ENCODE measurements at regions not wholly inside any gene's neighbourhood (a gene's known extent, or its start where the extent isn't known, plus 50 kb on each side); places are given as distances from the start of the nearest gene placed in this dataset.

- no peak for DNase-seq
These were observed 155.0 kb upstream of the TMPO start for GRCh38 chr12:98360401-98360800.

DNA sequence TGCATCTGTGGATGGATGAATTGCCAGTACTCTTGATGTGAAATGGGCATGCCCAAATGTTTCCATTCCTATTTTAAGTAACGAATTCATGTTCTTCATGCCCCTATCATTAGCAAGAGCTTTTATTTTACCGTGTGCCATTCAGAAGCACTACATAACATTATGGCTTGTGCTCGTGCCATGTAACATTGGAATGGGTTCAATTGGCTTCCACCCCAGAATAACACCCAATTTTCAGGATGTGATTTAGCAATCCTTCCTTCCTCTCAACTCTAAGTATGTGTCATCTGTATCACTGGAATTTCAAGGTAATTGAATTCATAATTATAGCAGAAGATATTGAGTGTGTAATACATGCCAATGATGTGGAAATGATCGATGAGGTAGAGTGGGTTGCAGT lies 145.8 kb upstream of the TMPO start:
- DNase-seq, result no peak

GRCh38 chr12:98370976-98371375 lies 144.4 kb upstream of the TMPO start:
- no peak for DNase-seq

- DNase-seq, result no peak
These were observed 144.0 kb upstream of the TMPO start for GRCh38 chr12:98371419-98371818.

GRCh38 chr12:98372340-98373024 lies 142.9 kb upstream of the TMPO start:
- DNase-seq, result no peak

- peak; percentile 55 for DNase-seq
These were observed 142.3 kb upstream of the TMPO start for GRCh38 chr12:98373025-98373554.

DNA sequence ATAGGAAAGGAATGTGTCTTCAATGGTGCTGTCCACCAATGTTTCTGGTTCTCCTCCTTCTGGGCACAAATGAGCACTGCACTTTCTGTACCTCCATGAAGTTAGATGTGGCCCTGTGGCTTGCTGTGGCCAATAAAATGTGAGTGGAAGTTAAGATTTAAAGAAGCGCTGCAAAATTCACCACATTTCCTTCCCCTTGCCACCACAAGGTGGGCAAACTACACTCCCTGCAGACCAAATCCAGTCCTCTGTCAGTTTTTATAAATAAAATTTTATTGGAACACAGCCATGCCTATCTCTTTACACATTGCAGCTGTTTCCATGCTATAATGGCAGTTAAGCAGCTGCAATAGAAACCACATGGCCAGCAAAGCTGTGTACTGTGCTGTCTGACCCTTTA lies 141.4 kb upstream of the TMPO start:
- no peak for DNase-seq

GRCh38 chr12:98379106-98379505 lies 136.3 kb upstream of the TMPO start:
- no peak for DNase-seq

DNA sequence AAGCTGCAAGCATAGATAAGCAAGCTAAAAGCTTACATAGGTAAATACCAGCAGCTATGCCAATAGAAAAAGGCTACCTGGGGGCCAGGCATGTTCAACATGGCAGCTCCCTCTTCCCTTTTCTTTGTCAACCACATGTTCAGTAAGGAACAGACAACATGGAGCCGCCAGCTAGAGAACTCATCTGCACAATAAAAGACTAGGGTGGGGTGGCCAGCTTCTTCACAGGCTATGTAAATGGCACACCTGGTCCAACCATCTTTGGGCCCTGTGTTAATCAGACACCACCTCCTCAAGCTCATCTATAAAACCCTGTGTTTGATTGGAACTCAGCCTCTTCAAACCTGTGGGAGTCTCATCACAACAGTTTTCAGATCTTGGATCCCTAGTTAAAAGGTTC lies 129.7 kb upstream of the TMPO start:
- DNase-seq, result no peak

DNA sequence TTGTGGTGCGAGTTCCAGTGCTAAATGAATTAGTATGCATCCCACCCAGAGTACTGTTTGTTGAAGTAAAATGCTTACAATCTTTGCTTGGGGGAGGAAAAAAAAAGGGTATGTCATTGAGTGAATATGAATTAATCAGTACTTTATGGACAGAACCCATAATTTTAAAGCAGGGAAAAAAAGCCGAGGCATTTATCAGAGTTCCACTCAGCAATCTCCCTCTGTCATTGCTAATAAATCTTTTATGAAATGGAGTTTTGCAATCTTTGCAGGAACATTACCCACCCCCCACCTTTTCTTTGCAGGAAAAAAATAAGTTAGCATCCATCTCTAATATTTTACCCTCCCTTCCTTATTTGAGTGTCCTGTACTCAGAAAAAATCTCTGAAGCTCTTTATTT lies 127.9 kb upstream of the TMPO start:
- no peak for DNase-seq

DNA sequence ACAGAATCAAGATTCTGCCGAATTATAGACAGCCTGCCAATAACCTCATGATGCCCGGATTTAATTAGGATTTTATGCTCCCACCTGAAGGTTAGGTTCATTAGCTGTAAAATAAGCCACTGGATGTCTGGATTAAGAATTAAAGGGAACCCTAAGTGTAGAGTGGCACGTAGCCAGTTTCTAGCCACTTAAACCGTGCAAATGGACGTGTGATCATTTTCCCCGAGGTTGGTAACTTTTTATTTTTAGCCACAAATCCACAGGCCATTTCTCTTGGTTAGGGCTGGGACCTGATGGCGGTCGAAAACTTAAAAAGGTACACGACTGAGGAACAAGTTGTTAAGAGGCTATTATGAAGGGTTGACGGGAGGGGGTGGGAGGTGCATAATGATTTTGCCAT lies 127.3 kb upstream of the TMPO start:
- no peak for DNase-seq

GRCh38 chr12:98389593-98389992 lies 125.8 kb upstream of the TMPO start:
- no peak for DNase-seq

DNA sequence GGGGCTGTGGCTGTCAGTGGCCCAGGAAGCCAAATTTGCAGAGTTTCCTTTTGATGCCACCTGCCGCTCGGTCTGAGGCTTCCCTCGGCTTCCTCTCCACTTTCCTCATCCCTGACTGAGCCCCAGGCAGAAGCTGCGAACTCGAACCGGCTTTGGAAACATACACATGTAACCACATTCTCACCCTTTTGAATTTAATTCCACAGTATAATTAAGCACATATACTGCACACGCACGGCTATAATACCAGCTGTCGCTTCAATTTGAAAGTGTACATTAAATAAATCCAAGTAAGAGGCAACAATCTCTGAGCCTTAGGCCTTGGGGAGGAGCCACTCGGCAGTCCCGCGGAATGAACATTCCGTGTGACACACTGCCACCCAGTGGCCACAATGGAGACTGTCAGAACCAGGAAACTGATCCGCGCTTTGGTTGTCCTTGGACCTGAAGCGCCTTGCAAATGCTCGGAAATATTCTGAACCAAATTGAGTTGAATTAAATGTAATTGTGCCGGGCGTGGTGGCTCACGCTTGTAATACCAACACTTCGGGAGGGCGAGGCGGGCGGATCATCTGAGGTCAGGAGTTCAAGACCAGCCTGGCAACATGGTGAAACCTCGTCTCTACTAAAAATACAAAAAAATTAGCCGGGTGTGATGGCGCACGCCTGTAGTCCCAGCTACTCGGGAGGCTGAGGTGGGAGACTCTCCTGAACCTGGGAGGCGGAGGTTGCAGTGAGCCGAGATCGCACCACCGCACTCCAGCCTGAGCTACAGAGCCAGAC lies 117.9 kb upstream of the TMPO start:
- DNase-seq, result peak; percentile 89

DNA sequence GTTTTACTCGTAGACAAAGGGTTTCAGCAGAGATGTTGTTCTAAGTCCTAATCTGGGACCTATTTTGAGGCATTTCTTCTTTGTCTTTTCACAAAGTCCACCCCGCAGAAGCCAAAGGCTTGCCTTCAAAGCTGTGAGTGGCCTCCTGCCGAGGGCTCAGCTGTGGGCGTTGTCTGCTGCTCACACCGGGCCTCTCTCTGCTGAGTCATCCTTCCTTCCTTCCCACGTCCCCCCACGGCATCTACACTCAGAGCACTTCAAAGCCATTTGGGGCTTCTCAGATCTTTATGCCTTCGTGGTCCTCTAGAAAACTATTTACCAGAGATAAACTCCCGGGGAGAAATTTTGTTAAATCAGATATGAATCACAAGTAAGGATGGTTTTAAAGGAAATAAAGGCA lies 115.9 kb upstream of the TMPO start:
- no peak for DNase-seq

DNA sequence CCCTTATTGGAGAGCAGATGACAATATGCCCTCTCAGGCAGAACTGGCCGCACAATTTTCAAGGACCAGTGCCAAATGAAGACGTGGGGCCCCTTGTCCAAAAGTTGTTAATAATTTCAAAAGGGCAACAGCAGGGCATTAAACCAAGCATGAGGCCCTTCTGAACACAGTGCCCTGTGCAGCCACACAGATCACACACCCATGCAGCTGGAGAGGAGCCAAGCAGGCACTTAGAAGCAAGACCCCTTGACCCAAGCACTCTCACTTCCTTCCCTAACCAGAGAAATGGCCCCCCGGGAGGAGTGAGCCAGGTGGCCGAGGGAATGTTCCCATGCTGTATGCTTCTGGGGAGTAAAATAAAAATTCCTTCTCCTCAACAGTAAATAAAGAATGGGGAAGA lies 114.0 kb upstream of the TMPO start:
- DNase-seq, result no peak

- no peak for DNase-seq
These were observed 113.3 kb upstream of the TMPO start for GRCh38 chr12:98402091-98402490.

- no peak for DNase-seq
These were observed 112.7 kb upstream of the TMPO start for GRCh38 chr12:98402671-98403070.

DNA sequence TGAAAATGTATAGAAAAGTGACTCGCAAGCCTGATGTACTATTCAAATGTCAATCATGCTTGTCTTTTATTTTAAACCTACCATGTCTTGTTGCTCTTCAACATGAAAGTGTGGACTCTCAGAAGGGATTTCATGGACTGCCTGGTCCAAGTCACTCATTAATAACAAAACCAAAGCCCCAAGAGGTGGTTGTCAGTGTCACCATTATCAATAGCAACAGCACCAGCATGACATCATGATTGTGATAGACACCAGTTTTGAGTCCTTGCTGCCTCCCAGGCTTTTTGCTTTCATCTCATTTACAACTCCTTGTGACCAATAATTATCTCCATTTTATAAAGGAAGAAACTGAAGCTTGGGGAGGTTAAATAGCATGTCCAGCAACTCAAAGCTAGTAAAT lies 112.0 kb upstream of the TMPO start:
- no peak for DNase-seq

DNA sequence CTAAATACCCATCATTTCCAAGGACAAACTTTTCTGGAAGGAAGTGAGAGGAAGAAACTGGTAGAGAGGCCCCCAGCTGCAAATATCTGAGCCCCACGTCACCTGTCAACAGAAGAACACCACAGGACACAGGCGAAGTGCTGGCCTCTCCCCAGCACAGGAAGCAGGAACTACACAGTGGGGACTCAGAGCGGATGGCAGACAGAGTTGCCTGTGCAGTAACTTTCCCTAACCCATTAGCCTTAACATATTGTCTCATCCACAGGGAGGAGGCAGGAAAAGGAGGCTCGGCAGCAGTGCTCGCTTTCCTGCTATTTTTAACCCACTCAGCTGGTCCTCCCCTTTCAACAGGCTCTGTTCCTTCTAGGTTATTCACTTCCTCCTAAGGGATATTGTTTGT lies 111.5 kb upstream of the TMPO start:
- DNase-seq, result no peak

GRCh38 chr12:98405805-98406366 lies 109.5 kb upstream of the TMPO start:
- DNase-seq, result no peak

GRCh38 chr12:98406378-98406777 lies 109.0 kb upstream of the TMPO start:
- peak; percentile 6 for DNase-seq

DNA sequence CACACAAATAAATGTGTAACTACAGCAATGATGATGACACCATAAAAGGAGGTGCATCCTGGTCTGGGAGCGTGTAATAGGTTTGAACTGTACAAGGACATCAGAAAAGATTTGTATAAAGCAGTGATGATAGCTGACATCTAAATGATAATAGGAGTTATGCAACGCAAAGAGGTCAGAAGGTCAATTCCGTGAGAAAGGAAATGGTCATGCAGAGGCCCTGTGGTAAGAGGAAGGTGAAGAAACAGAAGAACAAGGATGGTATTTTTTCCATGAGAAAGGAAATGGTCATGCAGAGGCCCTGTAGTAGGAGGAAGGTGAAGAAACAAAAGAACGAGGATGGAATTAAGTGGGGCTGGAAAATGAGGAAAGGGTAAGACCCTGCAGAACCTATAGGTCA lies 106.7 kb upstream of the TMPO start:
- DNase-seq, result no peak

DNA sequence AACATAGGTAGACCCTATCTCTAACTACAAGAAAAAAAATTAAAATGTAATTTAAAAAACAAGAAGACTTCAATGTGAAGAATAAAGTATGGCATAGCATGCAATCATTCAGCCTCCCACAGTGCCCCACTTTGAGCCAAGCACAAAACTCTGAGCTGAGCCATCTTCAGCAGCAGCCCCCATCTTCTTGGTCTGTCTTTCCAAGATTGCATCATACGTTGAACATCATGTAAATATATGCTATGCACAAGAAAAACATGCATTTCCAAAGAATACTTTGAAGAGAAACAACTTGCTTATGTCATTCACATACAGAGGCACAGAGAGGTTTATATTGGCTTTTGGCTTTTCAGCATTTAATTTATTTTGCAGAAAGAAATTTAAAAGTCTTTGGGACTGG lies 105.8 kb upstream of the TMPO start:
- DNase-seq, result no peak

DNA sequence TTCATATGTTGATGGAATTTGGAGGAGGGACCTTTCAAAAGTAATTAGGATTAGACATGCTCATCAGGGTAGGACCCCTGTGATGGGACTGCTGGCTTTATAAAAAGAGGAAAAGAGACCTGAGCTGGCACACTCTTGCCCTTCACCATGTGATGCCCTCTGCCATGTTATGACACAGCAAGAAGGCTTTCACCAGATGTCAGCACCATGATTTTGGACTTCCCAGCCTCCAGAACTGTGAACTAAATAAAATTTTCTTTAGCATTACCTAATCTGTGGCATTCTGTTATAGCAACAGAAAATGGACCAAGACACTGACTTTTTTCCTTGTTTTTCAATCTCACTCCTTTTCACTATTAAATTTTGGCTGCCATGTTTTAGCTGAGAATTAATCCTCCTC lies 105.0 kb upstream of the TMPO start:
- no peak for DNase-seq
